Caco-2 (cell line): ENCODE measurements at regions not wholly inside any gene's neighbourhood (a gene's known extent, or its start where the extent isn't known, plus 50 kb on each side); places are given as distances from the start of the nearest gene placed in this dataset.

ENCODE experiments used
- BruUV-seq: library from RNA; stranded (reverse); fragments of 400-500 nt; replicated peaks from 2 replicates; lab custom pipeline; 2021; lab: Mats Ljungman, UMichigan
- CTCF ChIA-PET: fragments of 300-600 bp; sonication (Branson Sonifier 250); formaldehyde crosslinking; loops from one replicate; lab custom pipeline; 2022; ENCODE audit warnings: antibody characterized with exemption; lab: Charles Lee
- POLR2A ChIA-PET: fragments of 300-600 bp; sonication (Branson Sonifier 250); formaldehyde crosslinking; loops from one replicate; lab custom pipeline; 2022; ENCODE audit warnings: antibody characterized with exemption; lab: Charles Lee
- DNase-seq, 2 experiments: peaks; one replicate each; pipeline versions ENCODE4 v3.0.0 to v3.0.0-alpha.2; 2020 to 2022
- H3K27me3 ChIP-seq: replicated peaks from 2 replicates; pipeline ENCODE4 v1.6.0; 2011; ENCODE audit warnings: low read length; ENCODE audit not compliant: control insufficient read depth, insufficient read depth
- H3K36me3 ChIP-seq: 2 replicates; pipeline ENCODE4 v1.5.1; 2011; ENCODE audit warnings: low read length; ENCODE audit not compliant: control insufficient read depth, insufficient read depth
- H3K4me1 ChIP-seq: fragments of 250-450 bp; sonication (Bioruptor Pico); 2 replicates; pipeline ENCODE4 v1.5.1; 2020; ENCODE audit warnings: mild to moderate bottlenecking
- H3K4me3 ChIP-seq: 2 replicates; pipeline ENCODE4 v1.5.1; 2011; ENCODE audit warnings: low read depth, mild to moderate bottlenecking, control low read depth, low read length
- H3K9me3 ChIP-seq: fragments of 250-450 bp; sonication (Bioruptor Pico); 2 replicates; pipeline ENCODE4 v1.5.1; 2020; ENCODE audit warnings: mild to moderate bottlenecking, moderate library complexity
- H3K27ac Mint-ChIP-seq: one replicate; pipeline ENCODE4 v1.8.0; 2022; ENCODE audit warnings: mixed read lengths; ENCODE audit not compliant: unreplicated experiment
- H3K27me3 Mint-ChIP-seq: one replicate; pipeline ENCODE4 v1.8.0; 2022; ENCODE audit warnings: mixed read lengths; ENCODE audit not compliant: insufficient read depth, unreplicated experiment
- H3K36me3 Mint-ChIP-seq: one replicate; pipeline ENCODE4 v1.8.0; 2022; ENCODE audit warnings: mild to moderate bottlenecking, mixed read lengths; ENCODE audit not compliant: insufficient read depth, unreplicated experiment
- H3K4me1 Mint-ChIP-seq: one replicate; pipeline ENCODE4 v1.8.0; 2022; ENCODE audit warnings: low read depth, mixed read lengths; ENCODE audit not compliant: unreplicated experiment
- H3K4me3 Mint-ChIP-seq: one replicate; pipeline ENCODE4 v1.8.0; 2022; ENCODE audit warnings: mild to moderate bottlenecking, moderate library complexity, mixed read lengths; ENCODE audit not compliant: unreplicated experiment
- H3K9me3 Mint-ChIP-seq: one replicate; pipeline ENCODE4 v1.8.0; 2022; ENCODE audit warnings: mixed read lengths; ENCODE audit not compliant: unreplicated experiment
- intact Hi-C: fragments of 100-400 bp; cut with micrococcal nuclease; formaldehyde crosslinking; loops from one replicate; pipeline ENCODE4 v1.10.0; 2022; ENCODE audit not compliant: unreplicated experiment
- TF ChIP-seq, protein P1 (sequence below), 2 experiments: fragments of 200-600 bp in 1 of 2; IDR thresholded peaks; 1 replicate in 1 of 2; 2 replicates in 1 of 2; pipeline versions ENCODE4 v1.5.1 to v1.8.0; 2011 to 2022; ENCODE audit warnings: antibody characterized with exemption in 1 of 2, control low read depth in 1 of 2, inconsistent platforms in 1 of 2, low read depth in 1 of 2, low read length in 1 of 2, mild to moderate bottlenecking in 1 of 2, moderate library complexity in 1 of 2; ENCODE audit not compliant: insufficient read depth in 1 of 2, severe bottlenecking in 1 of 2, unreplicated experiment in 1 of 2

GRCh38 chr4:54496412-54496811, 161.3 kb upstream of the KIT start:
- no peaks in the 10 kb centered on the region for H3K36me3 Mint-ChIP-seq
- no TSS peak for BruUV-seq
- intact Hi-C loops, result no loop called here

GRCh38 chr4:54497947-54498346, 159.8 kb upstream of the KIT start:
- Mint-ChIP-seq H3K36me3 (no peaks in the 10 kb centered on the region), H3K27me3 (no peaks in the 10 kb centered on the region), H3K27ac (no peak overlapping the region), H3K4me3 (no peak overlapping the region), H3K4me1 (peaks cover 6% of the 10 kb centered on the region), H3K9me3 (no peaks in the 10 kb centered on the region)
- Histone ChIP-seq H3K9me3 (no peaks in the 10 kb centered on the region), H3K27me3 (no peaks in the 10 kb centered on the region), H3K4me3 (no peak overlapping the region), H3K4me1 (no peaks in the 10 kb centered on the region), H3K36me3 (no peaks in the 10 kb centered on the region)
- ChIA-PET CTCF (no interaction called here), POLR2A (no interaction called here)
- TF ChIP-seq, protein P1, sequence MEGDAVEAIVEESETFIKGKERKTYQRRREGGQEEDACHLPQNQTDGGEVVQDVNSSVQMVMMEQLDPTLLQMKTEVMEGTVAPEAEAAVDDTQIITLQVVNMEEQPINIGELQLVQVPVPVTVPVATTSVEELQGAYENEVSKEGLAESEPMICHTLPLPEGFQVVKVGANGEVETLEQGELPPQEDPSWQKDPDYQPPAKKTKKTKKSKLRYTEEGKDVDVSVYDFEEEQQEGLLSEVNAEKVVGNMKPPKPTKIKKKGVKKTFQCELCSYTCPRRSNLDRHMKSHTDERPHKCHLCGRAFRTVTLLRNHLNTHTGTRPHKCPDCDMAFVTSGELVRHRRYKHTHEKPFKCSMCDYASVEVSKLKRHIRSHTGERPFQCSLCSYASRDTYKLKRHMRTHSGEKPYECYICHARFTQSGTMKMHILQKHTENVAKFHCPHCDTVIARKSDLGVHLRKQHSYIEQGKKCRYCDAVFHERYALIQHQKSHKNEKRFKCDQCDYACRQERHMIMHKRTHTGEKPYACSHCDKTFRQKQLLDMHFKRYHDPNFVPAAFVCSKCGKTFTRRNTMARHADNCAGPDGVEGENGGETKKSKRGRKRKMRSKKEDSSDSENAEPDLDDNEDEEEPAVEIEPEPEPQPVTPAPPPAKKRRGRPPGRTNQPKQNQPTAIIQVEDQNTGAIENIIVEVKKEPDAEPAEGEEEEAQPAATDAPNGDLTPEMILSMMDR (IDR thresholded peaks at IDR 0.05; ENCODE audit: insufficient read depth in 1 of 2, low read depth in 1 of 2, low read length in 1 of 2, severe bottlenecking in 1 of 2, unreplicated experiment in 1 of 2), result no peak
- DNase-seq, result no peak
- BruUV-seq, result no TSS peak
- intact Hi-C loops, result no loop called here

More at GRCh38 chr4:54496412-54496811, 161.3 kb upstream of the KIT start:
- Mint-ChIP-seq H3K4me1 (no peaks in the 10 kb centered on the region), H3K9me3 (no peaks in the 10 kb centered on the region), H3K27me3 (no peaks in the 10 kb centered on the region), H3K27ac (no peak overlapping the region), H3K4me3 (no peak overlapping the region)
- Histone ChIP-seq H3K36me3 (no peaks in the 10 kb centered on the region), H3K27me3 (no peaks in the 10 kb centered on the region), H3K4me1 (no peaks in the 10 kb centered on the region), H3K4me3 (no peak overlapping the region), H3K9me3 (no peaks in the 10 kb centered on the region)
- TF ChIP-seq, protein P1 (IDR thresholded peaks at IDR 0.05; ENCODE audit: insufficient read depth in 1 of 2, low read depth in 1 of 2, low read length in 1 of 2, severe bottlenecking in 1 of 2, unreplicated experiment in 1 of 2), result no peak
- ChIA-PET POLR2A (no interaction called here), CTCF (no interaction called here)
- no peak for DNase-seq

DNA sequence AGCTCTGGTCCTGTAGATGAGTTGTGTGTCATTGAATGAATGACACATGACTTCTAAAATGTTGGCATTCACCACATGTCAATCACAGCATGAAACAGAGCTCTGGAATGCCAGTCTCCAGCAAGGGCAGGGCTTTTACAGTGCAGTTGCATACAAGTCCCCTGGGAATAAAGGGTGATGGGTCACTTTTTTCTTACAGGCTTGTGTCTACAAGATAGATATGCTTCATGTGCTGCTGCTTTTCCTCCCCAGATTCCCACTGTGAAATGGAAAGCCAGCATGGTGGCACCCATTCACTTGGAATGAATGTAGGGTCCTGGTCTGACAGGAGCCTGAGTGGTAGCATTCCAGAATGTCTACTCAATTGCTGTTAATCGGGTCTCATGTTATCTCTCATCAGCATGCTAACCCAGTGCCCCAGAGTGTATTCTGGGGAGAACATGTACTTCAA, 159.1 kb upstream of the KIT start:
- H3K9me3 Mint-ChIP-seq, result no peaks in the 10 kb centered on the region
- Histone ChIP-seq H3K27me3 (no peaks in the 10 kb centered on the region), H3K9me3 (no peaks in the 10 kb centered on the region), H3K4me3 (no peak overlapping the region), H3K4me1 (no peaks in the 10 kb centered on the region), H3K36me3 (no peaks in the 10 kb centered on the region)
- no peak overlapping the region for H3K4me3 Mint-ChIP-seq
- CTCF ChIA-PET, result no interaction called here
- POLR2A ChIA-PET, result no interaction called here
- H3K27ac Mint-ChIP-seq, result no peak overlapping the region
- no peak for DNase-seq
- TF ChIP-seq, protein P1 (IDR thresholded peaks at IDR 0.05; ENCODE audit: insufficient read depth in 1 of 2, low read depth in 1 of 2, low read length in 1 of 2, severe bottlenecking in 1 of 2, unreplicated experiment in 1 of 2), result no peak
- peaks cover 7% of the 10 kb centered on the region for H3K4me1 Mint-ChIP-seq
- no peaks in the 10 kb centered on the region for H3K36me3 Mint-ChIP-seq
- intact Hi-C loops, result no loop called here
- H3K27me3 Mint-ChIP-seq, result no peaks in the 10 kb centered on the region
- no TSS peak for BruUV-seq
